GM18858 (cell line): ENCODE measurements at regions not wholly inside any gene's neighbourhood (a gene's known extent, or its start where the extent isn't known, plus 50 kb on each side); places are given as distances from the start of the nearest gene placed in this dataset.
"Not testable (repeated sequence)": the region's sequence is repeated elsewhere in the genome, so short reads cannot be mapped to it uniquely, and the experiment has no call there.

Experiments used
- ATAC-seq: cut with Tn5 transposase; IDR thresholded peaks from one replicate; pipeline ENCODE4 v1.9.1; 2021; ENCODE audit not compliant: unreplicated experiment

GRCh38 chr6:12538881-12539357 lies 177.6 kb upstream of the PHACTR1 start:
- ATAC-seq: no peak

GRCh38 chr6:12542319-12543115 lies 174.1 kb upstream of the PHACTR1 start:
- not testable (repeated sequence) for ATAC-seq

- ATAC-seq: no peak
Measured at GRCh38 chr6:12543953-12544352, 172.6 kb upstream of the PHACTR1 start.

GRCh38 chr6:12544821-12545565 lies 171.6 kb upstream of the PHACTR1 start:
- ATAC-seq: no peak

GRCh38 chr6:12545619-12546409 lies 170.8 kb upstream of the PHACTR1 start:
- ATAC-seq: no peak

GRCh38 chr6:12546410-12547002 lies 170.1 kb upstream of the PHACTR1 start:
- ATAC-seq: no peak

GRCh38 chr6:12548526-12548925 lies 168.0 kb upstream of the PHACTR1 start:
- no peak for ATAC-seq

GRCh38 chr6:12549445-12549844 lies 167.1 kb upstream of the PHACTR1 start:
- ATAC-seq: not testable (repeated sequence)

- ATAC-seq: not testable (repeated sequence)
Measured at GRCh38 chr6:12554820-12555219, 161.7 kb upstream of the PHACTR1 start.

- ATAC-seq: no peak
Measured at GRCh38 chr6:12555267-12555666, 161.3 kb upstream of the PHACTR1 start.

GRCh38 chr6:12555781-12556180 lies 160.8 kb upstream of the PHACTR1 start:
- ATAC-seq: no peak

- ATAC-seq: no peak
Measured at GRCh38 chr6:12557765-12558164, 158.8 kb upstream of the PHACTR1 start.

GRCh38 chr6:12560315-12560714 lies 156.3 kb upstream of the PHACTR1 start:
- ATAC-seq: no peak

GRCh38 chr6:12566618-12567123 lies 149.9 kb upstream of the PHACTR1 start:
- no peak for ATAC-seq

- no peak for ATAC-seq
Measured at GRCh38 chr6:12567682-12568081, 148.9 kb upstream of the PHACTR1 start.

GRCh38 chr6:12569646-12570045 lies 146.9 kb upstream of the PHACTR1 start:
- ATAC-seq: no peak

- no peak for ATAC-seq
Measured at GRCh38 chr6:12570461-12571030, 146.0 kb upstream of the PHACTR1 start.

- no peak for ATAC-seq
Measured at GRCh38 chr6:12572896-12573827, 143.4 kb upstream of the PHACTR1 start.

- no peak for ATAC-seq
Measured at GRCh38 chr6:12575961-12576360, 140.6 kb upstream of the PHACTR1 start.
